ENCODE measurements at regions not wholly inside any gene's neighbourhood (a gene's known extent, or its start where the extent isn't known, plus 50 kb on each side); places are given as distances from the start of the nearest gene placed in this dataset.

DNA sequence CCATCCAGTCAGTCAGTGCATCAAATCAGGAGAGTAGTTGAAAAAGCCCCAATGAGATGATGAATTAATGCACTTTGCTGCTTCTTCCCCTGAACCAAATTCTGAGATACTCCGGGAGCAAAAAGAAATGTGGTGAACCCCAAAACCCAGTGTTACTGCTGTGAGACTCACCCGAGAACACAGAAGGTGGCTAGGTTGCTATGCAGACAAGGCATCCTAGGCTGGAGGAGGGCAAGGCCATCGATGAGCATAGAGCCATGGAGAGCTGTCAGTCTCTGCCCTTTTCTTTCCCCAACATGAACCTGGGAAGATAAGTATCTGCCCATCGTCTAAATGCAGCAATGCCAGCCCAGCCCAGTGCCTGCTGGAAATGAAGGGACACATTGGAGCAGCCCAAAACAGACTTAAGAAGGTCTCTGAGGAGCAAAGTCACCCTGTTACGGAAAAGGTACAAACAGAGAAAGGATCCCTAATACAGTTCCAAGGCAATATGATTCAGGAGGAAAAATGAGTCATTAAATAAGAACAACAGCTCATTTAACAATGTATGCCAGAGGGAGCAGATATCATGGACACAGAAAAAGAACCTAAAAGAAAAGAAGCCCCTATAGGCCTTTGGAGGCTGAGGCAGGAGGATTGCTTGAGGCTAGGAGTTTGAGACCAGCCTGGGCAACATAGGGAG, 272.0 kb downstream of the FOXO1 start:
- Mint-ChIP-seq H3K27me3 (ENCODE audit: insufficient read depth, low read depth) (peaks cover 5% of the 10 kb centered on the region), H3K27ac (no peak overlapping the region), H3K4me1 (peaks cover 29% of the 10 kb centered on the region), H3K4me3 (no peak overlapping the region), H3K36me3 (peaks cover 2% of the 10 kb centered on the region), H3K9me3 (peaks cover 13% of the 10 kb centered on the region)
- Histone ChIP-seq H4K20me1 (ENCODE audit: low read depth) (no peaks in the 10 kb centered on the region), H3K36me3 (no peaks in the 10 kb centered on the region), H3K9ac (no peak overlapping the region), H3K4me3 (no peak overlapping the region), H3K27me3 (no peaks in the 10 kb centered on the region), H3K4me2 (no peak overlapping the region), H3K27ac (no peak overlapping the region), H3F3A (ENCODE audit: low read depth) (peaks cover 20% of the 10 kb centered on the region), H3K4me1 (peaks cover 25% of the 10 kb centered on the region), H2AFZ (replicated peaks) (no peak overlapping the region), H3K9me3 (ENCODE audit: low read depth) (peaks cover 5% of the 10 kb centered on the region), H3K79me2 (ENCODE audit: low read depth) (no peaks in the 10 kb centered on the region)
- TF ChIP-seq, protein P1, sequence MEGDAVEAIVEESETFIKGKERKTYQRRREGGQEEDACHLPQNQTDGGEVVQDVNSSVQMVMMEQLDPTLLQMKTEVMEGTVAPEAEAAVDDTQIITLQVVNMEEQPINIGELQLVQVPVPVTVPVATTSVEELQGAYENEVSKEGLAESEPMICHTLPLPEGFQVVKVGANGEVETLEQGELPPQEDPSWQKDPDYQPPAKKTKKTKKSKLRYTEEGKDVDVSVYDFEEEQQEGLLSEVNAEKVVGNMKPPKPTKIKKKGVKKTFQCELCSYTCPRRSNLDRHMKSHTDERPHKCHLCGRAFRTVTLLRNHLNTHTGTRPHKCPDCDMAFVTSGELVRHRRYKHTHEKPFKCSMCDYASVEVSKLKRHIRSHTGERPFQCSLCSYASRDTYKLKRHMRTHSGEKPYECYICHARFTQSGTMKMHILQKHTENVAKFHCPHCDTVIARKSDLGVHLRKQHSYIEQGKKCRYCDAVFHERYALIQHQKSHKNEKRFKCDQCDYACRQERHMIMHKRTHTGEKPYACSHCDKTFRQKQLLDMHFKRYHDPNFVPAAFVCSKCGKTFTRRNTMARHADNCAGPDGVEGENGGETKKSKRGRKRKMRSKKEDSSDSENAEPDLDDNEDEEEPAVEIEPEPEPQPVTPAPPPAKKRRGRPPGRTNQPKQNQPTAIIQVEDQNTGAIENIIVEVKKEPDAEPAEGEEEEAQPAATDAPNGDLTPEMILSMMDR (IDR thresholded peaks at IDR 0.05), result no peak
- TF ChIP-seq EZH2 (IDR thresholded peaks at IDR 0.05) (no peak), EZH2phosphoT487 (IDR thresholded peaks at IDR 0.05) (no peak)
- no peak for DNase-seq (ENCODE audit: low spot score)

DNA sequence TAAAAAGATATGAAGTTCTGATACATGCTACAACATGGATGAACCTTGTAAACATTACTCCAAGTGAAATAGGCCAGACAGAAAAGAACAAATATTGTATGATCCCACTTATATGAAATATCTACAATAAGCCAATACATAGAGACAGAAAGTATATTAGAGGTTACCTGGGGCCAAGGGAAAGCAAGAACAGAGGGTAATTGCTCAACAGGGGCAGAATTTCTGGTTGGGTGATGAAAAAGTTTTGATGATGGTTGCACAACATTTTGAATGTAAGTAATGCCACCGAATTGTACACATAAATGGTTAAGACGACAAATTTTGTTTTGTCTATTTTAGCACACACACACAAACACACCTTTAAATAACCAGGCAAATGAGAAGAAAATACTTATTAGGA, 268.4 kb downstream of the FOXO1 start:
- DNase-seq (ENCODE audit: low spot score), result no peak
- H4K20me1 ChIP-seq (ENCODE audit: low read depth), result no peaks in the 10 kb centered on the region
- no peak overlapping the region for H3K4me3 ChIP-seq
- H3K4me2 ChIP-seq, result no peak overlapping the region
- H2AFZ ChIP-seq (replicated peaks), result no peak overlapping the region
- Mint-ChIP-seq H3K4me1 (peaks cover 13% of the 10 kb centered on the region), H3K27me3 (ENCODE audit: insufficient read depth, low read depth) (peaks cover 5% of the 10 kb centered on the region), H3K36me3 (peaks cover 2% of the 10 kb centered on the region), H3K9me3 (peaks cover 13% of the 10 kb centered on the region), H3K27ac (no peak overlapping the region), H3K4me3 (no peak overlapping the region)
- no peak overlapping the region for H3K27ac ChIP-seq
- H3F3A ChIP-seq (ENCODE audit: low read depth), result no peaks in the 10 kb centered on the region
- H3K4me1 ChIP-seq, result no peaks in the 10 kb centered on the region
- TF ChIP-seq EZH2 (IDR thresholded peaks at IDR 0.05) (no peak), EZH2phosphoT487 (IDR thresholded peaks at IDR 0.05) (no peak)
- TF ChIP-seq, protein P1 (IDR thresholded peaks at IDR 0.05), result no peak
- H3K9ac ChIP-seq, result no peak overlapping the region
- no peaks in the 10 kb centered on the region for H3K27me3 ChIP-seq
- H3K79me2 ChIP-seq (ENCODE audit: low read depth), result no peaks in the 10 kb centered on the region
- H3K36me3 ChIP-seq, result no peaks in the 10 kb centered on the region
- peaks cover 5% of the 10 kb centered on the region for H3K9me3 ChIP-seq (ENCODE audit: low read depth)

DNA sequence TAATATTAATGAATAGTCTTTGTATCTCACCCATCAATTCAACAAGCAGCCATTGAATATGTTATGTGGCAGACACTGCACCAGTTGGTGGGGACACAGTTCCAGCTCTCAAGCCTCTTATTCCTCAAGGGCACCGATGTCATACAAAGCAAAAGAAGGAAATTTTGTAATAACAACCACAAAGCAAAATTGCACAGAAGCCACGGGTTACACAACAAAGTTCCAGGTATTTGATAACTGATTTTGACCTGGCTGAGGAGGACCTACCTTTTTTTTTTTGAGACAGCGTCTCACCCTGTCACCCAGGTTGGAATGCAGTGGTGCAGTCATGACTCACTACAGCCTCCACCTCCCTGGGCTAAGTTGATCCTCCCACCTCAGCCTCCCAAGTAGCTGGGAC, 266.7 kb downstream of the FOXO1 start:
- Mint-ChIP-seq H3K36me3 (peaks cover 2% of the 10 kb centered on the region), H3K9me3 (peaks cover 9% of the 10 kb centered on the region), H3K4me1 (peaks cover 24% of the 10 kb centered on the region), H3K27me3 (ENCODE audit: insufficient read depth, low read depth) (peaks cover 2% of the 10 kb centered on the region), H3K4me3 (no peak overlapping the region), H3K27ac (no peak overlapping the region)
- H3K27ac ChIP-seq, result no peak overlapping the region
- H3K36me3 ChIP-seq, result no peaks in the 10 kb centered on the region
- no peak for DNase-seq (ENCODE audit: low spot score)
- H3K27me3 ChIP-seq, result no peaks in the 10 kb centered on the region
- no peak overlapping the region for H3K4me3 ChIP-seq
- H4K20me1 ChIP-seq (ENCODE audit: low read depth), result no peaks in the 10 kb centered on the region
- no peak overlapping the region for H2AFZ ChIP-seq (replicated peaks)
- no peaks in the 10 kb centered on the region for H3K4me1 ChIP-seq
- no peak overlapping the region for H3K4me2 ChIP-seq
- H3F3A ChIP-seq (ENCODE audit: low read depth), result no peaks in the 10 kb centered on the region
- H3K9ac ChIP-seq, result no peak overlapping the region
- TF ChIP-seq, protein P1 (IDR thresholded peaks at IDR 0.05), result no peak
- TF ChIP-seq EZH2 (IDR thresholded peaks at IDR 0.05), result no peak
- no peak for TF ChIP-seq EZH2phosphoT487 (IDR thresholded peaks at IDR 0.05)
- no peaks in the 10 kb centered on the region for H3K79me2 ChIP-seq (ENCODE audit: low read depth)
- H3K9me3 ChIP-seq (ENCODE audit: low read depth), result peaks cover 5% of the 10 kb centered on the region
